IMR-90 (cell line): ENCODE measurements at regions not wholly inside any gene's neighbourhood (a gene's known extent, or its start where the extent isn't known, plus 50 kb on each side); places are given as distances from the start of the nearest gene placed in this dataset.
"Not testable (repeated sequence)": the region's sequence is repeated elsewhere in the genome, so short reads cannot be mapped to it uniquely, and the experiment has no call there.

Source experiments
- ATAC-seq: fragments of 200-7000 bp; cut with Tn5 transposase; 2 replicates; pipeline ENCODE4 v1.9.1; 2020; ENCODE audit warnings: low read depth, mild to moderate bottlenecking, moderate library complexity
- BruUV-seq: library from RNA; stranded (reverse); fragments of 400-500 nt; replicated peaks from 2 replicates; lab custom pipeline; 2021; lab: Mats Ljungman, UMichigan
- CTCF ChIA-PET: fragments of 300-600 bp; formaldehyde crosslinking; extraction: SDS; loops from one replicate; lab custom pipeline; 2021; ENCODE audit warnings: antibody characterized with exemption; lab: Yijun Ruan, JAX
- POLR2A ChIA-PET: fragments of 300-600 bp; sonication (Branson Sonifier 250); formaldehyde crosslinking; loops from one replicate; lab custom pipeline; 2022; ENCODE audit warnings: antibody characterized with exemption; ENCODE audit not compliant: unreplicated experiment; lab: Charles Lee
- DNase-seq: peaks from one replicate; pipeline ENCODE4 v3.0.0; 2013
- H2AFZ ChIP-seq: replicated peaks from 2 replicates; pipeline ENCODE3; 2013; ENCODE audit warnings: low read length, mild to moderate bottlenecking; ENCODE audit not compliant: poor library complexity
- H2AK5ac ChIP-seq: 2 replicates; pipeline ENCODE4 v1.6.1; 2013; ENCODE audit warnings: low read depth, low read length, inconsistent platforms
- H2AK9ac ChIP-seq: replicated peaks from 2 replicates; pipeline ENCODE3; 2013; ENCODE audit warnings: mild to moderate bottlenecking, low read depth, low read length, moderate library complexity; ENCODE audit not compliant: poor library complexity
- H2BK120ac ChIP-seq: 2 replicates; pipeline ENCODE4 v1.6.1; 2013; ENCODE audit warnings: low read depth, low read length, inconsistent platforms
- H2BK15ac ChIP-seq: 3 replicates; pipeline ENCODE4 v1.6.1; 2013; ENCODE audit warnings: low read depth, low read length, inconsistent platforms
- H2BK20ac ChIP-seq: 2 replicates; pipeline ENCODE4 v1.6.1; 2013; ENCODE audit warnings: low read depth, mild to moderate bottlenecking, inconsistent platforms, low read length, moderate library complexity
- H2BK5ac ChIP-seq: 2 replicates; pipeline ENCODE4 v1.6.1; 2013; ENCODE audit warnings: mild to moderate bottlenecking, low read depth, low read length, inconsistent platforms; ENCODE audit not compliant: poor library complexity, severe bottlenecking
- H3K14ac ChIP-seq: replicated peaks from 2 replicates; pipeline ENCODE4 v1.6.1; 2013; ENCODE audit warnings: low read depth, low read length, inconsistent platforms
- H3K18ac ChIP-seq: 2 replicates; pipeline ENCODE4 v1.6.1; 2013; ENCODE audit warnings: low read depth, low read length, control low read depth
- H3K23ac ChIP-seq: 2 replicates; pipeline ENCODE4 v1.6.1; 2013; ENCODE audit warnings: low read depth, low read length, inconsistent platforms
- H3K27ac ChIP-seq: 2 replicates; pipeline ENCODE4 v1.5.1; 2013; ENCODE audit warnings: mild to moderate bottlenecking, control low read depth, low read length; ENCODE audit not compliant: insufficient read depth
- H3K27me3 ChIP-seq: 2 replicates; pipeline ENCODE4 v1.6.1; 2013; ENCODE audit warnings: low read length; ENCODE audit not compliant: control insufficient read depth, insufficient read depth
- H3K36me3 ChIP-seq: 2 replicates; pipeline ENCODE4 v1.6.1; 2013; ENCODE audit warnings: low read length, mixed read lengths; ENCODE audit not compliant: control insufficient read depth, insufficient read depth
- H3K4ac ChIP-seq: 2 replicates; pipeline ENCODE4 v1.6.1; 2013; ENCODE audit warnings: low read depth, low read length, inconsistent platforms
- H3K4me1 ChIP-seq: 2 replicates; pipeline ENCODE4 v1.6.1; 2013; ENCODE audit warnings: low read length, mixed read lengths; ENCODE audit not compliant: control insufficient read depth, insufficient read depth
- H3K4me2 ChIP-seq: 2 replicates; pipeline ENCODE4 v1.6.1; 2013; ENCODE audit warnings: low read depth, mild to moderate bottlenecking, control low read depth, low read length, moderate library complexity
- H3K4me3 ChIP-seq: 2 replicates; pipeline ENCODE4 v1.5.1; 2013; ENCODE audit warnings: low read depth, mild to moderate bottlenecking, control low read depth, low read length, moderate library complexity; ENCODE audit not compliant: insufficient read depth
- H3K56ac ChIP-seq: 2 replicates; pipeline ENCODE4 v1.6.1; 2013; ENCODE audit warnings: low read length, inconsistent platforms; ENCODE audit not compliant: insufficient read depth; ENCODE audit errors: extremely low read depth
- H3K79me1 ChIP-seq, 2 experiments: 2 replicates each; pipeline ENCODE4 v1.6.1; 2013; ENCODE audit warnings: low read length in 2 of 2, inconsistent platforms in 1 of 2, low read depth in 1 of 2
- H3K9ac ChIP-seq: 2 replicates; pipeline ENCODE4 v1.6.1; 2013; ENCODE audit warnings: low read depth, low read length, control low read depth
- H3K9me1 ChIP-seq: 2 replicates; pipeline ENCODE4 v1.6.1; 2013; ENCODE audit warnings: low read length, inconsistent platforms; ENCODE audit not compliant: insufficient read depth
- H3K9me3 ChIP-seq: 2 replicates; pipeline ENCODE4 v1.6.1; 2013; ENCODE audit warnings: low read length; ENCODE audit not compliant: control insufficient read depth, insufficient read depth
- H4K20me1 ChIP-seq: 2 replicates; pipeline ENCODE4 v1.6.1; 2013; ENCODE audit warnings: low read length, inconsistent platforms; ENCODE audit not compliant: insufficient read depth
- H4K5ac ChIP-seq: 2 replicates; pipeline ENCODE4 v1.6.1; 2013; ENCODE audit warnings: mild to moderate bottlenecking, low read depth, low read length, control low read depth
- H4K8ac ChIP-seq, 2 experiments: 2 replicates each; pipeline ENCODE4 v1.6.1; 2013; ENCODE audit warnings: low read depth in 2 of 2, low read length in 2 of 2, control low read depth in 1 of 2, inconsistent platforms in 1 of 2
- H4K91ac ChIP-seq: 2 replicates; pipeline ENCODE4 v1.6.1; 2013; ENCODE audit warnings: low read depth, low read length, inconsistent platforms; ENCODE audit not compliant: insufficient read depth
- WGBS, 2 experiments: methylation state at CpG; one replicate each; pipeline versions ENCODE4 v1.1.5 to v1.1.7; 2013; ENCODE audit warnings: missing lambda C conversion rate in 2 of 2; ENCODE audit not compliant: insufficient read length in 1 of 2; ENCODE audit errors: extremely low coverage in 2 of 2; 5-methylcytosine and 5-hydroxymethylcytosine counted together
- dilution Hi-C: fragments of 300-500 bp; cut with HindIII; formaldehyde crosslinking; loops from one replicate; pipeline ENCODE4 v1.14.3; 2018; ENCODE audit warnings: low sequenced_read_pairs; ENCODE audit not compliant: unreplicated experiment
- in situ Hi-C: fragments of 300-500 bp; cut with MboI; formaldehyde crosslinking; loops from 3 replicates; pipeline ENCODE4 v1.14.3; 2019; ENCODE audit warnings: low sequenced_read_pairs, inconsistent platforms, mixed read lengths
- intact Hi-C: fragments of 100-400 bp; cut with micrococcal nuclease; formaldehyde crosslinking; loops from 2 replicates; pipeline ENCODE4 v1.10.0; 2022

GRCh38 chr9:94191706-94192105, 67.4 kb upstream of the ZNF169 start:
- H3K9ac ChIP-seq, H3K4me2 ChIP-seq, H4K91ac ChIP-seq, H3K4ac ChIP-seq, H2AFZ ChIP-seq, POLR2A ChIA-PET, H3K4me1 ChIP-seq, H2BK5ac ChIP-seq, H3K4me3 ChIP-seq, H3K9me3 ChIP-seq, intact Hi-C loops, H4K5ac ChIP-seq, H3K18ac ChIP-seq, H3K27ac ChIP-seq, H2AK9ac ChIP-seq, H3K23ac ChIP-seq, BruUV-seq, H3K9me1 ChIP-seq, DNase-seq, H2AK5ac ChIP-seq, H2BK120ac ChIP-seq, H2BK15ac ChIP-seq, ATAC-seq, dilution Hi-C loops, H4K8ac ChIP-seq, H3K56ac ChIP-seq, H4K20me1 ChIP-seq, H3K14ac ChIP-seq, H3K79me1 ChIP-seq, H2BK20ac ChIP-seq, H3K27me3 ChIP-seq: not testable (repeated sequence)
- WGBS, 2 experiments = no CpG with 5 or more reads among the region's 6 CpGs
- in situ Hi-C loops = loop anchor here (25.0 kb wide), 1 partner anchor 504 kb away; no protein-coding TSS in a partner anchor
- CTCF ChIA-PET = interaction anchor here (0.6 kb wide), 1 partner anchor 23 kb away, joined by 3 read pairs; no protein-coding TSS in a partner anchor
- H3K36me3 ChIP-seq = peaks cover 10% of the 10 kb centered on the region; the same call in 1 of the 2 replicates
